HG02571 (cell line): ENCODE measurements at regions not wholly inside any gene's neighbourhood (a gene's known extent, or its start where the extent isn't known, plus 50 kb on each side); places are given as distances from the start of the nearest gene placed in this dataset.

Experiments used
- ATAC-seq: cut with Tn5 transposase; IDR thresholded peaks from one replicate; pipeline ENCODE4 v1.9.1; 2021; ENCODE audit warnings: mild to moderate bottlenecking, moderate library complexity; ENCODE audit not compliant: unreplicated experiment

- ATAC-seq: no peak
Observed at GRCh38 chr3:182436547-182436946, 356.8 kb upstream of the ATP11B start.

GRCh38 chr3:182438398-182438797 is 354.9 kb upstream of the ATP11B start:
- ATAC-seq: no peak

GRCh38 chr3:182440101-182440500 is 353.2 kb upstream of the ATP11B start:
- ATAC-seq: no peak

GRCh38 chr3:182445576-182445975 is 347.7 kb upstream of the ATP11B start:
- ATAC-seq: no peak

GRCh38 chr3:182450942-182451787 is 342.1 kb upstream of the ATP11B start:
- ATAC-seq: no peak

GRCh38 chr3:182451871-182452270 is 341.4 kb upstream of the ATP11B start:
- no peak for ATAC-seq

GRCh38 chr3:182455011-182455410 is 338.3 kb upstream of the ATP11B start:
- no peak for ATAC-seq

GRCh38 chr3:182460303-182460702 is 333.0 kb upstream of the ATP11B start:
- no peak for ATAC-seq

- ATAC-seq: no peak
Observed at GRCh38 chr3:182462152-182462551, 331.2 kb upstream of the ATP11B start.

- no peak for ATAC-seq
Observed at GRCh38 chr3:182464513-182465145, 328.7 kb upstream of the ATP11B start.

GRCh38 chr3:182465301-182466185 is 327.8 kb upstream of the ATP11B start:
- no peak for ATAC-seq

- no peak for ATAC-seq
Observed at GRCh38 chr3:182469086-182469485, 324.2 kb upstream of the ATP11B start.

- no peak for ATAC-seq
Observed at GRCh38 chr3:182470187-182470586, 323.1 kb upstream of the ATP11B start.

GRCh38 chr3:182473191-182473710 is 320.1 kb upstream of the ATP11B start:
- no peak for ATAC-seq

- no peak for ATAC-seq
Observed at GRCh38 chr3:182478369-182478768, 314.9 kb upstream of the ATP11B start.

GRCh38 chr3:182479419-182480336 is 313.6 kb upstream of the ATP11B start:
- no peak for ATAC-seq

- no peak for ATAC-seq
Observed at GRCh38 chr3:182482705-182483104, 310.6 kb upstream of the ATP11B start.

GRCh38 chr3:182484682-182485081 is 308.6 kb upstream of the ATP11B start:
- ATAC-seq: no peak

GRCh38 chr3:182485301-182485700 is 308.0 kb upstream of the ATP11B start:
- ATAC-seq: no peak

GRCh38 chr3:182486463-182486862 is 306.8 kb upstream of the ATP11B start:
- ATAC-seq: no peak
